ENCODE measurements at regions not wholly inside any gene's neighbourhood (a gene's known extent, or its start where the extent isn't known, plus 50 kb on each side); places are given as distances from the start of the nearest gene placed in this dataset.
"Not testable (repeated sequence)": the region's sequence is repeated elsewhere in the genome, so short reads cannot be mapped to it uniquely, and the experiment has no call there.

GRCh38 chr2:154507186-154507585, 191.3 kb upstream of the KCNJ3 start:
- H3K4me3 ChIP-seq (ENCODE audit: low read length), result no peak overlapping the region
- no peak for DNase-seq (ENCODE audit: low read depth, low spot score)

GRCh38 chr2:154518872-154519271, 179.6 kb upstream of the KCNJ3 start:
- DNase-seq (ENCODE audit: low read depth, low spot score), result no peak
- H3K4me3 ChIP-seq (ENCODE audit: low read length), result no peak overlapping the region

- DNase-seq (ENCODE audit: low read depth, low spot score); H3K4me3 ChIP-seq (ENCODE audit: low read length): not testable (repeated sequence)
Measured at GRCh38 chr2:154520951-154521350, 177.5 kb upstream of the KCNJ3 start.

DNA sequence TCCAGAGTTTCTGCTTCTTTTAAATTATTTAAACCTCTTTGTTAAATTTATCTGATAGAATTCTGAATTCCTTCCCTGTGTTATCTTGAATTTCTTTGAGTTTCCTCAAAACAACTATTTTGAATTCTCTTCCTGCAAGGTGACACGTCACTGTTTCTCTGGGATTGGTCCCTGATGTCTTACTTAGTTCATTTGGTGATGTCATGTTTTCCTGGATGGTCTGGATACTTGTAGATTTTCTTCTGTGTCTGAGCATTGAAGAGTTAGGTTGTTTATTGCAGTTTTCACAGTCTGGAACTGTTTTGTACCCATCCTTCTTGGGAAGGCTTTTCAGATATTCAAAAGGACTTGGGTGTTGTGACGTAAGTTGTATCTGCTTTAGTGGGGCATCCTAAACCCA, 172.3 kb upstream of the KCNJ3 start:
- H3K4me3 ChIP-seq (ENCODE audit: low read length), result no peak overlapping the region
- no peak for DNase-seq (ENCODE audit: low read depth, low spot score)

GRCh38 chr2:154527962-154528361, 170.5 kb upstream of the KCNJ3 start:
- H3K4me3 ChIP-seq (ENCODE audit: low read length), result no peak overlapping the region
- DNase-seq (ENCODE audit: low read depth, low spot score), result no peak

GRCh38 chr2:154532004-154532403, 166.5 kb upstream of the KCNJ3 start:
- no peak for DNase-seq (ENCODE audit: low read depth, low spot score)
- no peak overlapping the region for H3K4me3 ChIP-seq (ENCODE audit: low read length)

DNA sequence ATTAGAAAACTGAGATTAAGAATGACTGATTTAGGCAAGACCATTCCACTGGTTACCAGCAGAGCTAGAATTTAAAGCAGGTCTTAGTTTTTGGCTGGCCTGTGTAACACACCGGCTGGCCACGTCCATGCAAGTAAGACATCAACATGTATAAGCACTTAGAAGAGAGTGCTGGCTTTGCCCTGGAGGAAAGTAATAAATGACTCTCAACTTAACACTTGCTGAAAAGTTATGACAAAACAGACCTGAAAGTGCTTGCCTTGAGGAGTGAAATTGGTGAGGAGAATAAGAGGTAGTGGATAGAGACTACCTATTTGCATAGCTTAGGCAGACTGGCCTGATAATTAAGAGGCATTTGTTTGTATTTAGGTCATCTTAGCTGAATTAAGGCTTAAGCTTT, 165.7 kb upstream of the KCNJ3 start:
- DNase-seq (ENCODE audit: low read depth, low spot score), result no peak
- no peak overlapping the region for H3K4me3 ChIP-seq (ENCODE audit: low read length)

DNA sequence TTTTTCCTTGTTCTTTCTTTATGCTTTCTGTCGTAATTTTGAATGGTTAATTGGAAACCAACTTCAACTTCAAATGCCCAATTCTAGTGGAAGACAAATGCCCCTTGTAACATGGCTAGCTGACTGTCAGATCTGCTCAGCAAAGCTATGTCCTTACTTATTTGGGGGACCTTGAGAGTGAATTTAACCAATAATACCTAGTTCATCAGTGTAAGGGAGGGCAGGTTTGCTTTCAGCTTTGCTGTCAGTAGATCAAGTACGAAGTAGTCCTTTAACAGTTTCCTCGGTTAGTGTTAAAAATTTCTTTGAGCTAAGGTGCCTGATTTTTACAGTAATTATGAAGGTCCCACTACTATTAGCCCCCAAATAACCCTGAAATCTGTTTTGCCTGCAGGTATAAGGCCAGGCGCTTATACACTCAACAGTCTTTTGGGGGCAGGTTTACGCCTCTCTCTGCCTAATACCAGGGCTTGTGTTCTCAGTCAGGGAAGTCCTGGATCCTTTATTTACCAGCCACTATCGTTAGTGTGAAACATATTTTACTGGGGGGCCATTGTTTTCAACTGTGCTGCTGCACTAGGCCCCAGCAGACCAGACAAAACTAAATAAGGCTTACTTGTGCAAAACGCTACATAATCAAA, 165.1 kb upstream of the KCNJ3 start:
- DNase-seq (ENCODE audit: low read depth, low spot score), result no peak
- no peak overlapping the region for H3K4me3 ChIP-seq (ENCODE audit: low read length)

DNA sequence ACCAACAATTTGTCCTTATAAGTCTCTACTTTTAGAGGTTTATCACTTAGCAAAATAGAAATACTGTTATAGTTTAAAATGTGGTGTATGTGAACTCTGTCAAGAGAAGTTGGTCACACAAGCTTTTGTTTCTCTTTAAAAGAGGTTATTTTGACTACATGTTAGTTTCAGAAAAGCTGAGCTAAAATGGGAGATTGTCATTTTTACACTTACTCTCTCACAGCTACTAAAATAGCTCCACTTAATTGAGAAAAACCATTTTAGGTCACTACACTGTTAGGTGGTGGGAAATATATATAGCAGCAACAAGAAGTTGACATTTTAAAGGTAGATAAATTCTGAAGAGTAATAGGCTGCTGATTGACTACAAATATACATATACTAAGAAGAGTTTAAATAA, 161.5 kb upstream of the KCNJ3 start:
- no peak overlapping the region for H3K4me3 ChIP-seq (ENCODE audit: low read length)
- DNase-seq (ENCODE audit: low read depth, low spot score), result no peak

GRCh38 chr2:154537843-154538450, 160.5 kb upstream of the KCNJ3 start:
- no peak overlapping the region for H3K4me3 ChIP-seq (ENCODE audit: low read length)
- DNase-seq (ENCODE audit: low read depth, low spot score), result no peak

- H3K4me3 ChIP-seq (ENCODE audit: low read length), result no peak overlapping the region
- no peak for DNase-seq (ENCODE audit: low read depth, low spot score)
Measured at GRCh38 chr2:154546341-154546740, 152.2 kb upstream of the KCNJ3 start.

DNA sequence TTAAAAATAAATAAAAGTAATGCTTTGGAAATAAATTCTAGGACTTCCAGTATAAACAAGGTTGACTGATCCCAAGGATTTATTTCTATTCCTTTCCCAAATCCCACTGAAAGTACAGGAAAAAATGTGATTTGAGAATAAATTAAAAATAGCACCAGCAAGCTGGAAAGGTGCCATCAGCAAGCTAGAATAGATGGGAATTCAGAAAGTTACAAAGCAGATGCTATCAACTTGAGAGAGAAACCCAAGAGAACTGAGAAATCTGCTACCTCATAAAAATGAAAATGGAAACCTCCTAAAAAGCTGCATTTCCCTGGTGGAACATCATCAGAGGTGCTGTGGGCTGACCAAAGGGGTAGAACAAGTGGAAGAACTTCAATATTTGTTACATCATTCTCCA, 148.6 kb upstream of the KCNJ3 start:
- H3K4me3 ChIP-seq (ENCODE audit: low read length), result no peak overlapping the region
- DNase-seq (ENCODE audit: low read depth, low spot score), result no peak

DNA sequence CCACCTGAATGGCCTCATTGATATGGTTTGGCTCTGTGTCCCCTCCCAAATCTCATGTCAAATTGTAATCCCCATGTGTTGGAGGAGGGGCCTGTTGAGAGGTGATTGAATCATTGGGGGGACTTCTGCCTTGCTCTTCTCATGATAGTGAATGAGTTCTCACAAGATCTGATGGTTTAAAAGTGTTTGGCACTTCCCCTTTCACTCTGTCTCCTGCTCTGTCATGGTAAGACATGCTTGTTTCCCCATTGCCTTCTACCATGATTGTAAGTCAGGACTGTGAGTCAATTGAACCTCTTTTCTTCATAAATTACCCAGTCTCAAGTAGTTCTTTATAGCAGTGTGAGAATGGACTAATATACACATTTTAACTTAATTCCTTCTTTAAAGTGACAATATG, 146.8 kb upstream of the KCNJ3 start:
- DNase-seq (ENCODE audit: low read depth, low spot score), result no peak
- H3K4me3 ChIP-seq (ENCODE audit: low read length), result no peak overlapping the region

DNA sequence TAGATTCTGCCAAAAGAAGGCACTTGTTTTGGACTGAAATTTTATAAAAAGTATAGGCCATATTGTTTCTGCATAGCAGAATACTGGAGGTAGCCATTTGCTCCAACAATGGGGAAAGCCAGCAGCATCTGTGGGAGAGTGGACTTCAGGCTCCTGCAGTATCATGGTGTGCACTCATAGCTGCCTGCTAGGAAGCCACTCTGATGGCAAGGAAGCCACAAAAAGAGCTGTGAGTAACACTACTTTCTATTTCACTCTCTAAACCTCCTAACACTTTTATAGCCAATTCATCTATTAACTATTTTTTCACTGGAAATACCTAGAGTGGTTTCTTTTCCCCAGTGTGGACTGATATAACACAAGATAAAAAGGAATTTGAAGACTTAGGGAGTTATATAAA, 144.4 kb upstream of the KCNJ3 start:
- no peak overlapping the region for H3K4me3 ChIP-seq (ENCODE audit: low read length)
- DNase-seq (ENCODE audit: low read depth, low spot score), result no peak

GRCh38 chr2:154555710-154556109, 142.8 kb upstream of the KCNJ3 start:
- no peak for DNase-seq (ENCODE audit: low read depth, low spot score)
- no peak overlapping the region for H3K4me3 ChIP-seq (ENCODE audit: low read length)

DNA sequence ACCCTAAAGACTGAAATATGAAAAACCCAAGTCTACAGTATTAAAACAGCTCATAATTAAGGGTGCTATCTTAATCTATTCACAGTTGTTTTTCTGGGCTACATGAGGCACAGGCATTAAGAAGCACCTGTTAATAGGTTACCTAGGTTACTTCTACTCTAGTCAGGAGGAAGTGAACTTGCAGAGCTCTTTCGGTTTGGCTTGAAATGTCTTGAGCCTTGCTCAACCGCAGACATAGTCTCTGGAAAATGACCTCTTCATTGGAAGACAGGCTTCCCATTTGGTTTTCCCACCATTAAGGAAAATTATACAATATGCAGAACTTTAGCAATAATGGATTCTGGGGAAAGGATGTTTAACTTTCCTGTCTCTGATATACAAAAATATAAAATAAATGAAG, 142.3 kb upstream of the KCNJ3 start:
- no peak overlapping the region for H3K4me3 ChIP-seq (ENCODE audit: low read length)
- DNase-seq (ENCODE audit: low read depth, low spot score), result no peak

GRCh38 chr2:154556607-154557006, 141.9 kb upstream of the KCNJ3 start:
- no peak for DNase-seq (ENCODE audit: low read depth, low spot score)
- H3K4me3 ChIP-seq (ENCODE audit: low read length), result no peak overlapping the region

GRCh38 chr2:154557906-154558305, 140.6 kb upstream of the KCNJ3 start:
- no peak for DNase-seq (ENCODE audit: low read depth, low spot score)
- no peak overlapping the region for H3K4me3 ChIP-seq (ENCODE audit: low read length)

DNA sequence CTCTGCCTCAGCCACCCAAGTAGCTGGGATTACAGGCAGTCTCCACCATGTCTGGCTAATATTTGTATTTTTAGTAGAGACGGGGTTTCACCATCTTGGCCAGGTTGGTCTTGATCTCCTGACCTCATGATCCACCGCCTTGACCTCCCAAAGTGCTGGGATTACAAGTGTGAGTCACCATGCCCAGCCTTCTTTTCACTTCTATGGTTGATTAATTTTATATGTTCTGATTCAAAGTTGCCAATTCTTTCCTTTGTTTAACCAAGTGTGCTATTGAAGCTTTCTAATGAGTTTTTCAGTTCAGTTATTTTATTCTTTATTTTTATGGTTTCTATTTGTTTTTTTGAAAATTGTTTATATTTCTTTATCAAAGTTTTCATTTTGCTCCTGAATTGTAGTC, 133.1 kb upstream of the KCNJ3 start:
- H3K4me3 ChIP-seq (ENCODE audit: low read length), result no peak overlapping the region

GRCh38 chr2:154568413-154568812, 130.1 kb upstream of the KCNJ3 start:
- DNase-seq (ENCODE audit: low read depth, low spot score), result no peak
- H3K4me3 ChIP-seq (ENCODE audit: low read length), result no peak overlapping the region

More for the DNA sequence above, 133.1 kb upstream of the KCNJ3 start:
- DNase-seq (ENCODE audit: low read depth, low spot score), result no peak

- no peak for DNase-seq (ENCODE audit: low read depth, low spot score)
- H3K4me3 ChIP-seq (ENCODE audit: low read length), result no peak overlapping the region
Measured at GRCh38 chr2:154570501-154570900, 128.0 kb upstream of the KCNJ3 start.

All from Jurkat, Clone E6-1 (cell line).